ENCODE measurements at regions not wholly inside any gene's neighbourhood (a gene's known extent, or its start where the extent isn't known, plus 50 kb on each side); places are given as distances from the start of the nearest gene placed in this dataset.

DNA sequence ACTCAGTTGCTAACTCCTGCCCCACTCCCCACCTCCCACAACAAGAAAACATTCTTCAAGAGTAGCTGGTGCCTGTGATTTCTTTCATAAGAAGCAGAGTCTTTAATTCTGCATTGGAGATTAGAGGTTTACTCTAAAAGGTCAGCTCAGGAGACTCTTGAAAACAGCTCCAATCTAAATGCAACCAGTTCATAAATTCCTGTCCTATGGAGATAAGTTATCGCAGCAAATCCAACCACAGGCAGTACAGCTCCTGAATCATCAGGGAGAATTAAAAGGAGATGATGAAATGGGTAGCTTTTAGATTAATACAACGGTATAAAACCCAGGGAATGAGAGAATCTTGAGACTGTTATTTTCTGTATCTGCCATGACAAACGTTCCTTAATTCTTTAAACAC is 130.7 kb downstream of the SOCS6 start:
- ATAC-seq: no peak
- ChIA-PET POLR2A (no interaction called here), CTCF (interaction anchor here (1.2 to 1.7 kb wide), 2 partner anchors 14 to 35 kb away, joined by 4 to 5 read pairs; no protein-coding TSS in a partner anchor)
- Mint-ChIP-seq H3K27me3 (ENCODE audit: low read depth) (no peaks in the 10 kb centered on the region), H3K4me3 (no peak overlapping the region), H3K36me3 (no peaks in the 10 kb centered on the region), H3K4me1 (peaks cover 29% of the 10 kb centered on the region), H3K27ac (no peak overlapping the region), H3K9me3 (no peaks in the 10 kb centered on the region)
- TF ChIP-seq ZNF219 (CRISPR knock-in tag; IDR thresholded peaks at IDR 0.05; ENCODE audit: borderline replicate concordance) (no peak), ZNF416 (CRISPR knock-in tag; IDR thresholded peaks at IDR 0.05) (no peak), EMX1 (CRISPR knock-in tag; IDR thresholded peaks at IDR 0.05) (no peak), TCF7 (CRISPR knock-in tag; IDR thresholded peaks at IDR 0.05; ENCODE audit: low read depth) (no peak), ATF1 (CRISPR knock-in tag; IDR thresholded peaks at IDR 0.05) (no peak), GRHL2 (CRISPR knock-in tag; IDR thresholded peaks at IDR 0.05; ENCODE audit: insufficient replicate concordance, severe bottlenecking) (no peak), ZNF263 (CRISPR knock-in tag; IDR thresholded peaks at IDR 0.05; ENCODE audit: low read depth) (no peak), CREB1 (CRISPR knock-in tag; IDR thresholded peaks at IDR 0.05) (no peak)
- TF ChIP-seq, protein P1, sequence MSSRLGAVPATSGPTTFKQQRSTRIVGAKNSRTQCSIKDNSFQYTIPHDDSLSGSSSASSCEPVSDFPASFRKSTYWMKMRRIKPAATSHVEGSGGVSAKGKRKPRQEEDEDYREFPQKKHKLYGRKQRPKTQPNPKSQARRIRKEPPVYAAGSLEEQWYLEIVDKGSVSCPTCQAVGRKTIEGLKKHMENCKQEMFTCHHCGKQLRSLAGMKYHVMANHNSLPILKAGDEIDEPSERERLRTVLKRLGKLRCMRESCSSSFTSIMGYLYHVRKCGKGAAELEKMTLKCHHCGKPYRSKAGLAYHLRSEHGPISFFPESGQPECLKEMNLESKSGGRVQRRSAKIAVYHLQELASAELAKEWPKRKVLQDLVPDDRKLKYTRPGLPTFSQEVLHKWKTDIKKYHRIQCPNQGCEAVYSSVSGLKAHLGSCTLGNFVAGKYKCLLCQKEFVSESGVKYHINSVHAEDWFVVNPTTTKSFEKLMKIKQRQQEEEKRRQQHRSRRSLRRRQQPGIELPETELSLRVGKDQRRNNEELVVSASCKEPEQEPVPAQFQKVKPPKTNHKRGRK (CRISPR knock-in tag; IDR thresholded peaks at IDR 0.05; ENCODE audit: borderline replicate concordance): no peak
- TF ChIP-seq, protein P2, sequence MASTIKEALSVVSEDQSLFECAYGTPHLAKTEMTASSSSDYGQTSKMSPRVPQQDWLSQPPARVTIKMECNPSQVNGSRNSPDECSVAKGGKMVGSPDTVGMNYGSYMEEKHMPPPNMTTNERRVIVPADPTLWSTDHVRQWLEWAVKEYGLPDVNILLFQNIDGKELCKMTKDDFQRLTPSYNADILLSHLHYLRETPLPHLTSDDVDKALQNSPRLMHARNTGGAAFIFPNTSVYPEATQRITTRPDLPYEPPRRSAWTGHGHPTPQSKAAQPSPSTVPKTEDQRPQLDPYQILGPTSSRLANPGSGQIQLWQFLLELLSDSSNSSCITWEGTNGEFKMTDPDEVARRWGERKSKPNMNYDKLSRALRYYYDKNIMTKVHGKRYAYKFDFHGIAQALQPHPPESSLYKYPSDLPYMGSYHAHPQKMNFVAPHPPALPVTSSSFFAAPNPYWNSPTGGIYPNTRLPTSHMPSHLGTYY (CRISPR knock-in tag; IDR thresholded peaks at IDR 0.05): no peak
- TF ChIP-seq, protein P3, sequence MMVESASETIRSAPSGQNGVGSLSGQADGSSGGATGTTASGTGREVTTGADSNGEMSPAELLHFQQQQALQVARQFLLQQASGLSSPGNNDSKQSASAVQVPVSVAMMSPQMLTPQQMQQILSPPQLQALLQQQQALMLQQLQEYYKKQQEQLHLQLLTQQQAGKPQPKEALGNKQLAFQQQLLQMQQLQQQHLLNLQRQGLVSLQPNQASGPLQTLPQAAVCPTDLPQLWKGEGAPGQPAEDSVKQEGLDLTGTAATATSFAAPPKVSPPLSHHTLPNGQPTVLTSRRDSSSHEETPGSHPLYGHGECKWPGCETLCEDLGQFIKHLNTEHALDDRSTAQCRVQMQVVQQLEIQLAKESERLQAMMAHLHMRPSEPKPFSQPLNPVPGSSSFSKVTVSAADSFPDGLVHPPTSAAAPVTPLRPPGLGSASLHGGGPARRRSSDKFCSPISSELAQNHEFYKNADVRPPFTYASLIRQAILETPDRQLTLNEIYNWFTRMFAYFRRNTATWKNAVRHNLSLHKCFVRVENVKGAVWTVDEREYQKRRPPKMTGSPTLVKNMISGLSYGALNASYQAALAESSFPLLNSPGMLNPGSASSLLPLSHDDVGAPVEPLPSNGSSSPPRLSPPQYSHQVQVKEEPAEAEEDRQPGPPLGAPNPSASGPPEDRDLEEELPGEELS (CRISPR knock-in tag; IDR thresholded peaks at IDR 0.05): no peak
- TF ChIP-seq, protein P4, sequence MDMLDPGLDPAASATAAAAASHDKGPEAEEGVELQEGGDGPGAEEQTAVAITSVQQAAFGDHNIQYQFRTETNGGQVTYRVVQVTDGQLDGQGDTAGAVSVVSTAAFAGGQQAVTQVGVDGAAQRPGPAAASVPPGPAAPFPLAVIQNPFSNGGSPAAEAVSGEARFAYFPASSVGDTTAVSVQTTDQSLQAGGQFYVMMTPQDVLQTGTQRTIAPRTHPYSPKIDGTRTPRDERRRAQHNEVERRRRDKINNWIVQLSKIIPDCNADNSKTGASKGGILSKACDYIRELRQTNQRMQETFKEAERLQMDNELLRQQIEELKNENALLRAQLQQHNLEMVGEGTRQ (CRISPR knock-in tag; IDR thresholded peaks at IDR 0.05): no peak
- DNase-seq (ENCODE audit: low spot score): no peak

DNA sequence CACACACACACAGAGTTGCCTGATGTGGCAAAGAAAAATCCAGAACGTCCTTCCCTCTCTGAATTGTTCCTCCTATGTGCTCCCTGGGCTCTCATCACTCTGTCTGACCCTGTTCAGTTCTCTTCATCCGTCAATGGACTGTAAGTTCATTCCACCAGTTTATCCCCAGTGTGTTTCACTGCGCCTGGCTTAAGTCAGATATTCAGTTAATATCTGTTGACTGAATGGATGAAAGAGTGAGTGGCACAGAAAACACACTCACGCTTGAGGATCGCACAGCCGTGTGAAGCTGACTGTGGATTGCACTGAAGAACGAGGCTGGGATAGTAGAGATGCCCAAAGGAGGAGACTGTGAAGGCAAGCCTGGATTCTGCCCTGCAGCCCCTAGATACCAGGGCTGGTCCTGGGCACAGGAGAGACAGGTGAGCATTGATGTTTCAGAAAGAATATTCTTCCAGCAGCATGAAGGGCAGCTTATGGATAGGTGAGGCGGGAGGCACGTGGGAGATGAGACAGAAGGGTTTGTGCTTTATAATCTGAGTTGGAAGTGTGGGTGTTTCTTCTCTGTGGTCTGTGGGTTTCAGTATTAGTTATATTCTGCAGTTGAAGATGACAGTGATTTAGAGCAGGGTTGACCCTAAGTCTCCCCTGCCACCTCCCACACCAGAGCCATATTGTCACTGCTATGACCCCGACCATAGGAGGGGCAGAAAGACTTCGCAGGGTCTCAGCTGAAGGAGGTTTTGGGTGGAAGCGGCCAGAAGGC is 129.9 kb downstream of the SOCS6 start:
- no peaks in the 10 kb centered on the region for H3K27me3 Mint-ChIP-seq (ENCODE audit: low read depth)
- ChIA-PET POLR2A (no interaction called here), CTCF (interaction anchor here (1.2 to 1.7 kb wide), 2 partner anchors 15 to 36 kb away, joined by 4 to 5 read pairs; no protein-coding TSS in a partner anchor)
- H3K4me1 Mint-ChIP-seq: peaks cover 21% of the 10 kb centered on the region
- H3K9me3 Mint-ChIP-seq: no peaks in the 10 kb centered on the region
- no peak overlapping the region for H3K4me3 Mint-ChIP-seq
- ATAC-seq (no peak), DNase-seq (ENCODE audit: low spot score) (no peak)
- H3K27ac Mint-ChIP-seq: no peak overlapping the region
- no peaks in the 10 kb centered on the region for H3K36me3 Mint-ChIP-seq
- TF ChIP-seq ZNF317 (CRISPR knock-in tag; IDR thresholded peaks at IDR 0.05; ENCODE audit: borderline replicate concordance, low read depth) (no peak), FOXK1 (CRISPR knock-in tag; IDR thresholded peaks at IDR 0.05) (no peak), FOXJ3 (CRISPR knock-in tag; IDR thresholded peaks at IDR 0.05; ENCODE audit: borderline replicate concordance) (no peak), ZNF232 (CRISPR knock-in tag; IDR thresholded peaks at IDR 0.05) (no peak)
- TF ChIP-seq, protein P5, sequence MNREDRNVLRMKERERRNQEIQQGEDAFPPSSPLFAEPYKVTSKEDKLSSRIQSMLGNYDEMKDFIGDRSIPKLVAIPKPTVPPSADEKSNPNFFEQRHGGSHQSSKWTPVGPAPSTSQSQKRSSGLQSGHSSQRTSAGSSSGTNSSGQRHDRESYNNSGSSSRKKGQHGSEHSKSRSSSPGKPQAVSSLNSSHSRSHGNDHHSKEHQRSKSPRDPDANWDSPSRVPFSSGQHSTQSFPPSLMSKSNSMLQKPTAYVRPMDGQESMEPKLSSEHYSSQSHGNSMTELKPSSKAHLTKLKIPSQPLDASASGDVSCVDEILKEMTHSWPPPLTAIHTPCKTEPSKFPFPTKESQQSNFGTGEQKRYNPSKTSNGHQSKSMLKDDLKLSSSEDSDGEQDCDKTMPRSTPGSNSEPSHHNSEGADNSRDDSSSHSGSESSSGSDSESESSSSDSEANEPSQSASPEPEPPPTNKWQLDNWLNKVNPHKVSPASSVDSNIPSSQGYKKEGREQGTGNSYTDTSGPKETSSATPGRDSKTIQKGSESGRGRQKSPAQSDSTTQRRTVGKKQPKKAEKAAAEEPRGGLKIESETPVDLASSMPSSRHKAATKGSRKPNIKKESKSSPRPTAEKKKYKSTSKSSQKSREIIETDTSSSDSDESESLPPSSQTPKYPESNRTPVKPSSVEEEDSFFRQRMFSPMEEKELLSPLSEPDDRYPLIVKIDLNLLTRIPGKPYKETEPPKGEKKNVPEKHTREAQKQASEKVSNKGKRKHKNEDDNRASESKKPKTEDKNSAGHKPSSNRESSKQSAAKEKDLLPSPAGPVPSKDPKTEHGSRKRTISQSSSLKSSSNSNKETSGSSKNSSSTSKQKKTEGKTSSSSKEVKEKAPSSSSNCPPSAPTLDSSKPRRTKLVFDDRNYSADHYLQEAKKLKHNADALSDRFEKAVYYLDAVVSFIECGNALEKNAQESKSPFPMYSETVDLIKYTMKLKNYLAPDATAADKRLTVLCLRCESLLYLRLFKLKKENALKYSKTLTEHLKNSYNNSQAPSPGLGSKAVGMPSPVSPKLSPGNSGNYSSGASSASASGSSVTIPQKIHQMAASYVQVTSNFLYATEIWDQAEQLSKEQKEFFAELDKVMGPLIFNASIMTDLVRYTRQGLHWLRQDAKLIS (CRISPR knock-in tag; IDR thresholded peaks at IDR 0.05; ENCODE audit: borderline replicate concordance): no peak
- TF ChIP-seq, protein P2 (CRISPR knock-in tag; IDR thresholded peaks at IDR 0.05): no peak
- TF ChIP-seq, protein P6, sequence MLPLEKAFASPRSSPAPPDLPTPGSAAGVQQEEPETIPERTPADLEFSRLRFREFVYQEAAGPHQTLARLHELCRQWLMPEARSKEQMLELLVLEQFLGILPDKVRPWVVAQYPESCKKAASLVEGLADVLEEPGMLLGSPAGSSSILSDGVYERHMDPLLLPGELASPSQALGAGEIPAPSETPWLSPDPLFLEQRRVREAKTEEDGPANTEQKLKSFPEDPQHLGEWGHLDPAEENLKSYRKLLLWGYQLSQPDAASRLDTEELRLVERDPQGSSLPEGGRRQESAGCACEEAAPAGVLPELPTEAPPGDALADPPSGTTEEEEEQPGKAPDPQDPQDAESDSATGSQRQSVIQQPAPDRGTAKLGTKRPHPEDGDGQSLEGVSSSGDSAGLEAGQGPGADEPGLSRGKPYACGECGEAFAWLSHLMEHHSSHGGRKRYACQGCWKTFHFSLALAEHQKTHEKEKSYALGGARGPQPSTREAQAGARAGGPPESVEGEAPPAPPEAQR (CRISPR knock-in tag; IDR thresholded peaks at IDR 0.05): no peak
